Activated naive CD4-positive, alpha-beta T cell treated with anti-CD3 and anti-CD28 coated beads, Interleukin-2, amount 10 ng/mL, durations not matched to agents 7 days and 5 days (primary cell): ENCODE measurements at regions not wholly inside any gene's neighbourhood (a gene's known extent, or its start where the extent isn't known, plus 50 kb on each side); places are given as distances from the start of the nearest gene placed in this dataset.
A peak's percentile ranks its signal among the peaks of the same experiment; 100 is the strongest.

Source experiments
- CTCF ChIA-PET: fragments of 350-600 bp; sonication (Branson Sonifier 250); formaldehyde crosslinking; loops from one replicate; lab custom pipeline; 2021; ENCODE audit warnings: antibody characterized with exemption; lab: Charles Lee
- DNase-seq: peaks from one replicate; pipeline ENCODE4 v3.0.0-alpha.2; 2020
- H3K27ac Mint-ChIP-seq: one replicate; pipeline ENCODE4 v1.8.0; 2021; ENCODE audit warnings: mild to moderate bottlenecking, moderate library complexity, mixed read lengths
- H3K27me3 Mint-ChIP-seq: one replicate; pipeline ENCODE4 v1.8.0; 2021; ENCODE audit warnings: mild to moderate bottlenecking, mixed read lengths
- H3K36me3 Mint-ChIP-seq: one replicate; pipeline ENCODE4 v1.8.0; 2021; ENCODE audit warnings: mixed read lengths
- H3K4me1 Mint-ChIP-seq: one replicate; pipeline ENCODE4 v1.8.0; 2021; ENCODE audit warnings: mixed read lengths
- H3K4me3 Mint-ChIP-seq: one replicate; pipeline ENCODE4 v1.8.0; 2021; ENCODE audit warnings: mild to moderate bottlenecking, moderate library complexity, mixed read lengths
- H3K9me3 Mint-ChIP-seq: one replicate; pipeline ENCODE4 v1.8.0; 2021; ENCODE audit warnings: mixed read lengths

DNA sequence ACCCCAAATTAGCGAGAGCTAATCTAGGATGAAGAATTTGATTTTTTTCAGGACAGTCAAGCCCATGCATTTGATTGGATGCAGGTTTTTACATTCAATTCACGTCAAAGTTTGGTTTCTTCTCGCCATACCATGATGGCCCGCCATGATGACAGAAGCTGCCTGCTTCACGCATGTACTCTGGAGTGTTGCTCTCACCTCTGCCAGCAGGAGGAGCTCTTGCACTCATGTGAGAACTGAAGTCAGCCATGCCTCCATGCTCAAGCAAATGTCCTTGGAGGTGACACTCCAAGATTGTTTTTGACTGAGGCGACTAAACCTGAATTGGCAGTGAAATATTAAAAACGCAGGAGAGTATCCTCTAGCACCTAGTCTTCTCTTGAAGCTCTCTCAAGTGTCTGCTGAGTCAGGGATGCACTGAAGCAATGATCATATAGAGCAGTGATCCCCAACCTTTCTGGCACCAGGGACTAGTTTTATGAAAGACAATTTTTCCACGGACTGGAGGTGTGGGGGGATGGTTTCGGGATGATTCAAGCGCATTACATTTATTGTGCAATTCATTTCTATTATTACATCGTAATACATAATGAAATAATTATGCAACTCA, 120.9 kb downstream of the SAMMSON start:
- H3K27ac Mint-ChIP-seq: no peak overlapping the region
- CTCF ChIA-PET: interaction anchor here (0.7 to 1.4 kb wide), 6 partner anchors 11 to 1533 kb away, joined by 3 to 5 read pairs (median 4); no protein-coding TSS in a partner anchor
- H3K27me3 Mint-ChIP-seq: no peaks in the 10 kb centered on the region
- H3K4me1 Mint-ChIP-seq: no peaks in the 10 kb centered on the region
- peak; percentile 70 for DNase-seq
- H3K9me3 Mint-ChIP-seq: no peaks in the 10 kb centered on the region
- no peaks in the 10 kb centered on the region for H3K36me3 Mint-ChIP-seq
- H3K4me3 Mint-ChIP-seq: no peak overlapping the region

DNA sequence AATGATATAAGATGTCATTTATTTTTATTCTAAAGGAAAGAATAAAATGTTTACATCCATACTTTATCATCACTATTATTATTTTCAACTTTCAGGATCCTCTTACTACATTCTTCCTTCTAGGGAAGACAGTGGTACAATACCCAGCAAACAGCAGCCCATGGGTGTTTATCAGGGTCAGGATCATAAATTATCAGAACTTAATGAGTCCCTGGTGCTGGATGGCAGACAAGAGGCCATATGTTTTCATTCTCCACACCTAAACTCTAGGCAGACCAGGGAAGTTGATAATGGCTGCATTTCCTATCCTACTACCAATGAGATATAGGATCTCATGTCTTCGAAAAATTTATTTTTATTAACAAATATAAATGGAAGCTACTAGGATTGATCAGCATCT, 127.7 kb downstream of the SAMMSON start:
- CTCF ChIA-PET: no interaction called here

DNA sequence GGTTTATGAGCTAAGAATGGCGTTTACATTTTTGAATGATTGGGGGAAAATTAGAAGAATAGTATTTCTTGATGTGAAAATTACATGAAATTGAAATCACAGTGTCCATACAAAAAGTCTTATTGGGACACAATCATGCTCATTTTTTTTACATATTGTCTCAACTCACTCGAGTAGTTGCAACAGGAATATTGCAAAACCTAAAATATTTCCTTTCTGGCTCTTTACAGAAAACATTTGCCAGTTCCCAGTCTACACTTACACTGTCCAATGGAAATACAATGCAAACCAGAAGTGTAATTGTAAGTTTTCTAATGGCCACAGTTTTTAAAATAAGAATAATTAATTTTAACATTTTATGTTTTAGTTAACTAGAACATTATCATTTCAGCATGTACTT, 137.8 kb downstream of the SAMMSON start:
- Mint-ChIP-seq H3K27ac (no peak overlapping the region), H3K27me3 (no peaks in the 10 kb centered on the region), H3K4me3 (no peak overlapping the region), H3K4me1 (no peaks in the 10 kb centered on the region), H3K9me3 (no peaks in the 10 kb centered on the region), H3K36me3 (no peaks in the 10 kb centered on the region)
- CTCF ChIA-PET: no interaction called here
- no peak for DNase-seq

More for the DNA sequence above, 127.7 kb downstream of the SAMMSON start:
- H3K4me1 Mint-ChIP-seq: no peaks in the 10 kb centered on the region
- no peak for DNase-seq
- H3K27ac Mint-ChIP-seq: no peak overlapping the region
- H3K36me3 Mint-ChIP-seq: no peaks in the 10 kb centered on the region
- no peaks in the 10 kb centered on the region for H3K9me3 Mint-ChIP-seq
- no peaks in the 10 kb centered on the region for H3K27me3 Mint-ChIP-seq
- H3K4me3 Mint-ChIP-seq: no peak overlapping the region

DNA sequence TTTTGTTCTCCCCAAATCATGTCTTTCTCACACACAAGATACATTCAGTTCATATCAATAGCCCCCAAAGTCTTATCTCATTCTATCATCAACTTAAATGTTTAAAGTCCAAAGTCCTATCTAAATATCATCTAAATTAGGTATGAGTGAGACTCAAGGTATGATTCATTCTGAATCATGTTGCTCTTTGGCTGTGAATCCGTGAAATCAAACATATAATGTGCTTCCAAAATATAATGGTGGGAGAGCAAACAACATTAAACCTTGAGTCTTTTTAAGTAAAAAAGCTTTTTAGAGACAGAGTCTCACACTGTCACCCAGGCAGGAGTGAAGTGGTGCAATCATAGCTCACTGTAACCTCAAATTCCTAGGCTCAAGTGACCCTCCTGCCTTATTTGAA, 139.1 kb downstream of the SAMMSON start:
- Mint-ChIP-seq H3K9me3 (no peaks in the 10 kb centered on the region), H3K4me3 (no peak overlapping the region), H3K27me3 (no peaks in the 10 kb centered on the region), H3K27ac (no peak overlapping the region), H3K36me3 (no peaks in the 10 kb centered on the region), H3K4me1 (no peaks in the 10 kb centered on the region)
- DNase-seq: no peak
- CTCF ChIA-PET: no interaction called here
